ENCODE measurements at regions not wholly inside any gene's neighbourhood (a gene's known extent, or its start where the extent isn't known, plus 50 kb on each side); places are given as distances from the start of the nearest gene placed in this dataset.

- TF ChIP-seq, protein P1, sequence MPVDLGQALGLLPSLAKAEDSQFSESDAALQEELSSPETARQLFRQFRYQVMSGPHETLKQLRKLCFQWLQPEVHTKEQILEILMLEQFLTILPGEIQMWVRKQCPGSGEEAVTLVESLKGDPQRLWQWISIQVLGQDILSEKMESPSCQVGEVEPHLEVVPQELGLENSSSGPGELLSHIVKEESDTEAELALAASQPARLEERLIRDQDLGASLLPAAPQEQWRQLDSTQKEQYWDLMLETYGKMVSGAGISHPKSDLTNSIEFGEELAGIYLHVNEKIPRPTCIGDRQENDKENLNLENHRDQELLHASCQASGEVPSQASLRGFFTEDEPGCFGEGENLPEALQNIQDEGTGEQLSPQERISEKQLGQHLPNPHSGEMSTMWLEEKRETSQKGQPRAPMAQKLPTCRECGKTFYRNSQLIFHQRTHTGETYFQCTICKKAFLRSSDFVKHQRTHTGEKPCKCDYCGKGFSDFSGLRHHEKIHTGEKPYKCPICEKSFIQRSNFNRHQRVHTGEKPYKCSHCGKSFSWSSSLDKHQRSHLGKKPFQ (CRISPR knock-in tag; IDR thresholded peaks at IDR 0.05; ENCODE audit: insufficient replicate concordance): no peak
- no peak for TF ChIP-seq KAT2B (IDR thresholded peaks at IDR 0.05; ENCODE audit: borderline replicate concordance, low read depth, low read length)
- no peak for TF ChIP-seq HNF1A (IDR thresholded peaks at IDR 0.05; ENCODE audit: low read depth)
- no peak for TF ChIP-seq HNF1A (CRISPR knock-in tag; IDR thresholded peaks at IDR 0.05; ENCODE audit: borderline replicate concordance)
- TF ChIP-seq NFIB (CRISPR knock-in tag; IDR thresholded peaks at IDR 0.05; ENCODE audit: borderline replicate concordance): no peak
These were observed 102.0 kb upstream of the ARMC3 start (continued) for GRCh38 chr10:22825841-22826240.

DNA sequence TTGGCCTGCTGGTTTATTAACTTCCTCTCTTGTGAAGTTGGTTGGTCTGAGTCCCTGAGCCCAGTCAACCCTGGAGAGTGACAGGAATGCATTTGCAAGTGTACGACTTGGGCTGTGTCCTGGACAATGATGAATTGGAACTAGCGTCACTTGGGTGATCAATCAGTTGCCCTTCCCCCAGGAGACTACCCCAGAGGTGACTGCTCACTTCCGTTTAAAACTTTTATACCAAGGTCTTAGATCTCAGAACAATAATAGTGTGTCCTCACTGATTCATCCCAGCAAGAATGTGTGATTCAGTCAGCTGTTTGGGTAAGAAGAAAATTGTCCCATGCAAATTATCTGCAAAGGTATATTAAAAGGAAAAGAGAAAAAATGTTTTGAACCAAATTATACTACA is 102.9 kb upstream of the ARMC3 start:
- H3K4me1 ChIP-seq (ENCODE audit: insufficient read depth, low read length): peaks cover 32% of the 10 kb centered on the region
- no TSS peak for BruUV-seq (replicated peaks)
- no peak overlapping the region for H3K27ac ChIP-seq (ENCODE audit: extremely low read length, insufficient read depth, low read length)
- ChIA-PET POLR2A (no interaction called here), CTCF (ENCODE audit: low intra/inter-chr PET ratio, low total read pairs) (no interaction called here)
- no peaks in the 10 kb centered on the region for H4K20me1 ChIP-seq (ENCODE audit: insufficient read depth, low read length)
- in situ Hi-C loops (cut with HindIII; ENCODE audit: extremely low pct_ligation_motif_present, low pct_unique_long_range_greater_than_20kb): no loop called here
- no peak for ATAC-seq
- H3K4me3 ChIP-seq (replicated peaks in 1 of 3; ENCODE audit: insufficient read depth in 1 of 3, low read depth in 2 of 3, low read length in 3 of 3): no peak overlapping the region
- no peaks in the 10 kb centered on the region for H3K27me3 ChIP-seq (ENCODE audit: control insufficient read depth in 1 of 2, insufficient read depth in 2 of 2, low read length in 2 of 2)
- H3K4me2 ChIP-seq (ENCODE audit: low read depth, low read length): no peak overlapping the region
- TF ChIP-seq KLF16 (CRISPR knock-in tag; IDR thresholded peaks at IDR 0.05): no peak
- TF ChIP-seq TAF1 (CRISPR knock-in tag; IDR thresholded peaks at IDR 0.05): no peak
- TF ChIP-seq, protein P2, sequence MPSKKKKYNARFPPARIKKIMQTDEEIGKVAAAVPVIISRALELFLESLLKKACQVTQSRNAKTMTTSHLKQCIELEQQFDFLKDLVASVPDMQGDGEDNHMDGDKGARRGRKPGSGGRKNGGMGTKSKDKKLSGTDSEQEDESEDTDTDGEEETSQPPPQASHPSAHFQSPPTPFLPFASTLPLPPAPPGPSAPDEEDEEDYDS (CRISPR knock-in tag; IDR thresholded peaks at IDR 0.05): no peak
- TF ChIP-seq FOXK2 (IDR thresholded peaks at IDR 0.05): no peak
- TF ChIP-seq, protein P3, sequence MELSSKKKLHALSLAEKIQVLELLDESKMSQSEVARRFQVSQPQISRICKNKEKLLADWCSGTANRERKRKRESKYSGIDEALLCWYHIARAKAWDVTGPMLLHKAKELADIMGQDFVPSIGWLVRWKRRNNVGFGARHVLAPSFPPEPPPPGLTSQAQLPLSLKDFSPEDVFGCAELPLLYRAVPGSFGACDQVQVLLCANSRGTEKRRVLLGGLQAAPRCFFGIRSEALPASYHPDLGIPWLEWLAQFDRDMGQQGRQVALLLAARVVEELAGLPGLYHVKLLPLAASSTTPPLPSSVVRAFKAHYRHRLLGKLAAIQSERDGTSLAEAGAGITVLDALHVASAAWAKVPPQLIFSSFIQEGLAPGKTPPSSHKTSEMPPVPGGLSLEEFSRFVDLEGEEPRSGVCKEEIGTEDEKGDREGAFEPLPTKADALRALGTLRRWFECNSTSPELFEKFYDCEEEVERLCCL (CRISPR knock-in tag; IDR thresholded peaks at IDR 0.05; ENCODE audit: borderline replicate concordance): no peak
- TF ChIP-seq HOXD1 (CRISPR knock-in tag; IDR thresholded peaks at IDR 0.05): no peak
- TF ChIP-seq, protein P4, sequence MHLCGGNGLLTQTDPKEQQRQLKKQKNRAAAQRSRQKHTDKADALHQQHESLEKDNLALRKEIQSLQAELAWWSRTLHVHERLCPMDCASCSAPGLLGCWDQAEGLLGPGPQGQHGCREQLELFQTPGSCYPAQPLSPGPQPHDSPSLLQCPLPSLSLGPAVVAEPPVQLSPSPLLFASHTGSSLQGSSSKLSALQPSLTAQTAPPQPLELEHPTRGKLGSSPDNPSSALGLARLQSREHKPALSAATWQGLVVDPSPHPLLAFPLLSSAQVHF (CRISPR knock-in tag; IDR thresholded peaks at IDR 0.05): no peak
- WGBS (ENCODE audit: low lambda C conversion rate): 53% methylated on average over 3 of the region's 3 CpGs
- no peak overlapping the region for H2AFZ ChIP-seq (ENCODE audit: low read length)
- FAIRE-seq: no peak
- no peaks in the 10 kb centered on the region for H3K79me2 ChIP-seq (ENCODE audit: insufficient read depth, low read length)
- intact Hi-C loops (cut with micrococcal nuclease; ENCODE audit: unreplicated experiment): no loop called here
- no peaks in the 10 kb centered on the region for H3K36me3 ChIP-seq (replicated peaks in 1 of 2; ENCODE audit: control insufficient read depth in 1 of 2, insufficient read depth in 2 of 2, low read length in 2 of 2)
- peak; percentile 39 for DNase-seq (ENCODE audit: low spot score)
- H3K9ac ChIP-seq (ENCODE audit: insufficient read depth, low read depth, low read length): no peak overlapping the region
- H3K9me3 ChIP-seq (ENCODE audit: low read length): no peaks in the 10 kb centered on the region
